Stimulated activated CD8-positive, alpha-beta memory T cell treated with anti-CD3 and anti-CD28 coated beads, Interleukin-15, amount 100 ng/mL, for 1 hour (primary cell): ENCODE measurements at regions not wholly inside any gene's neighbourhood (a gene's known extent, or its start where the extent isn't known, plus 50 kb on each side); places are given as distances from the start of the nearest gene placed in this dataset.

Source experiments
- DNase-seq: peaks from one replicate; pipeline ENCODE4 v3.0.0-alpha.2; 2020; ENCODE audit warnings: low read depth

DNA sequence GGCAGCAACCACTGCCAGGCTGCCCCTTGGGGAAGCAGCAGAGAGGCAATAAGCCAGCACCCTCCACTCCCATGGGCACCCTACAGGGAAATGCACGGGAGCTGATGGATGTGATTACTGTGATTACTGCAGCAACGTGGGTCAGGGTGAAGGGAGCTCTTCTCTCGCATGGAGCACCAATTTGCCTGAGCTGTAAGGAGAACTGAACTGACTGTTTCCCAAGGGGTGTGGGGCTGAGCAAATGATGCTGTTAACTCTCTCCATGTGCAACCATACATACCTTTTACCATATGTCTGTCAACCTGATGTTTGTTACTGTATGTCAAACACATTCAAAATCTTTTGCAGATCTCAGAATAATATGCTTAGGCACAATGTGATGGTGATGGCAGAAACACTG lies 680.6 kb downstream of the SQOR start:
- DNase-seq, result no peak

DNA sequence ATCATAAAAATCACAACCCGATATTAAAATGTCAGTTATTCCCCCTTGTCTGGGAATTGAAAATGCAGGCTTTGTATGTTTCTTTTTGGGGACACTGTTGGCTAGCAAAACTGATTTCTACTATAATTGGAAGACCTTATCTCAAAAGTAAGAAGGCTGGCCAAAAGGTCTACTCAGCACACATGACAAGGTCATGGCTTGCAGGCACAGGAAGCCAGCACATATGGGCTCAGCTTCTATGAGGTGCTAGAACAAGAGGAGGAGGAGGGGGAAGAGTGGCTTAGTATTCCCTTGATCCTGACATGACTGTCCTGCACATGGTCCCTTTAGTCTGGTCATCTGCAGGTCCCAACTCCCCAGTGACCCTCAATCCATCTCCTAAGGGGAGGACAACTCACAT lies 681.2 kb downstream of the SQOR start:
- no peak for DNase-seq

- no peak for DNase-seq
Measured at GRCh38 chr15:46317029-46317428, 682.2 kb downstream of the SQOR start.

GRCh38 chr15:46322753-46323152 lies 687.9 kb downstream of the SQOR start:
- no peak for DNase-seq

- no peak for DNase-seq
Measured at GRCh38 chr15:46326173-46326572, 691.3 kb downstream of the SQOR start.

GRCh38 chr15:46328821-46329220 lies 694.0 kb downstream of the SQOR start:
- DNase-seq, result no peak

DNA sequence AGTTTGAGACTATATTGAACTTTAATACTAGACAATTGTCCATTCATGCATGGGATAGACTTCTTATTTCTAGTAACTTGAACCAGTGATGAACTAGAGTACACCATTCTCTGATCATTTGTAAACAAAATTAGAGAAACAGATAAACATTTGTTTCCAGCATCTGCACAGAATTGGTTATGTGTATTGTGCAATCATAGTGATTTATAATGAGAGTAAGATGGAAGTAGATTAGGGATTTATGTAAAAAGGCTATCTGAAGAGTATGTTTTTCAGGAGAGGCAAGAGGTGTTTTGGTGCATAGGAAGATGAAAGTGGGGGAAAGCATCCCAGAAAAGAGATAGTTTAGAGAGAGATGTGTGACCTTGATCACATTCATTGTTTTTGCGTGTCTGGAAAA lies 695.0 kb downstream of the SQOR start:
- DNase-seq, result no peak

DNA sequence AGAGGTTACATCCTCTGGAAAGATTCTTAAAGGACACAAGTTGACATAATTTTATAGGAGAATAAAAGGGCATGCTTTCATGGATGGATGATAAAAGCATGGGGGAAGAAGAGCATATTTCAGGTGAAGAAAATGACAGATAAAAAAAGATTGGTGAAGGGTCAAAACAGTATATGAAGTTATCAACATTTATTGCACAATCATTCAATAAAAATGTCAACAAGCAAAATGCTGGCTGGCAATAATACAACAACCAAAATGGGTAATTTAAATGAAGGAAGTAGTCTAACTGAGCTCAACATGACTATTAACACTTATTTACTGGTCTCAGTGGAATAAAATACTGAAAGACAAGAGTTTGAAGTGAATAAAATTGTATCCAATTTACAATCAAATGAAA lies 696.7 kb downstream of the SQOR start:
- no peak for DNase-seq

DNA sequence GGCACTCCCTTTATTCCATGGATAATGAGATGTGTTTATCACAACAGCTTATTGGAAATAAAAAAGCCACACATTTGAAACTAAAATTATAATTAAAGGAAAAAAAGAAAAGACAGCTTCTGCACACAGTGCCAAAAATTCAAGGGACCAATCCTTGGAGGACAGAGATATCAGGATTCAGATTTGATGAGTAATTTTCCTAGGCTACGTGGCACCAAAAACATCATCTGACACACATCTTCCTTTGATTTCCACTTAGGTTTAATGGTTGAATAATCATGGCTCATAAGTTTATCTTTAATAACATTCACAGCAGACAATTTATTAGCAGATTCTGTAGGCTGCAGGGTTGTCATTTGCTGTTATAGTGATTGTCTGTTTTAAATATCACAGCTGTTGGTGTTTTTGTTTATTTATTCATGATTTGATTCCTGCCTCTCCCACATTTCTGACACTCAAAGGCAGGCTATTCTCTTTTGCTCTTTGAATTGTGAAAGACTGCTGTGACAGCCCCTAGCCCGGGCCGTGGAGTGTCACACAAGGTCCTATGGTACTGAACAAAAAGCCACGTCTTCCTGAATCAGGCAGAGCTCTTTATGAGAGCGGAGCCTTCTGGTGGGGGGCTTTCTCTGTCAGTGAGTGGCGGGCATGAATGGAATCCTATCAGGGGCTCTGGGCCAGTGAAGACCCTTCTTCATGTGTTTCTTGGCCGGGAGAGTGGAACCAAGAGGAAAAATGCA lies 708.5 kb downstream of the SQOR start:
- DNase-seq, result no peak

DNA sequence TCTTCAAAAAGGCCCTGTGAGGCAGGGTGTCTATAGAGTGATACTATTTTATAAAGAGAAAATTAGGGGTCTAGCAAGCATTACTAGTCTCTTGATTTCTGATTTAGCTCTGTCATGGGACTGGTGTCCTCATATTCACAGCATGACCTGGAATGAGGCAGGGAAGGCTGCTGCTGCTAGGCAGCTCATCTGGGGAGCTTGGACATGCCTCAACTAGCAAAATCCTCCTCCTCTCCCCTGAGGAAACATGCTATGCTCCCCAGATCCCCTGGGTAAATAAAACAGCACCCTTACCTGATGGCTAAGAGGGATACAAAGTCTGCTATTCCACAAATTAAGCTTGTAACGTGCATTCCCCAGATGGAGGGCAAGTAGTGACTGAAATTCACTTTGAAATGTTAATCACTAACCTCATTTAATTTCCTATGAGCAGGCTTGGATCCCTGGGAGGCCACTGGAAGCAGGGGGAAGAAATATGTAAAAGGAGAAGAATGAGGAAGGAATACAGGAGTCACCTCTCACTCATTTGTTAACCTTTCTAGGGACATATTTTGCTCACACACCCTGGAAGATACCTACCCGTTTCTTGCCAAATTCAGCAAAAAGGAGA lies 709.4 kb downstream of the SQOR start:
- DNase-seq, result no peak

DNA sequence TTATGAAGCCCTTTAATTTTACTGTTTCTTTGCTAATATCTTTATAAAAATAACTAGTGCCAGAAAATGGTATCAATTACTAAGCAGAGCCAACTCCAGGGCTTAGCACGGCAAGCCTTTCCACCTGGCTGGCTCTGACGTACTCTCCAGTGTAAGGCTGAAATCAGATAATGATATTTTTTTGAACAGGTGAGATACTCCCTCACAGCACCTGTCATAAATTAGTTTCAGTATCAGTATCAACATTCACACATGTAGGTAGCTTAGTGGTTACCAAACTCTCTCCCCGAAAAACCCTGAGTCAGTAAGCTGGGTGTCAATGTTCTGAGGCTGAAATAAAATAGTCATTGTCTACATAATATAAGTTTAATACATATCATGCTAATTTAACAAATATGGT lies 710.1 kb downstream of the SQOR start:
- no peak for DNase-seq

DNA sequence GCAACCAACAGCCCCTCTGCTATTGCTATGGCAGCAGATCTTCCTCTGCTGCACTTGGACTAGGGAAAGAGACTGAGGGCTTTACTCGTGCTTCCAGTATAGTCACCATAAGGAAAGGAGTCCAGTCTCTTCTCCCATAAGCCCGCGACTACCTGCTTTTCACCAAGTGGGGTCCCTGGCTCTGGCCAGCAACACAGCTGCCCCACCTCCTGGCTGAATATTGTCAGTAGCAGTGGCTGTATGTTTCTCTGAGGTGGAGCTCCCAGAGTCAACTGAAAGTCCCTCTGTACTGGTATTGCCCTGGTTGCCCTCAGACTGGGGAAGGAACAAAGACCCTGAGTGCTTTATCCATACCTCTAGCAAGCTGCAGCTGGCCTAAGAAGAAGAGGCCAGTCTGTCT lies 719.6 kb downstream of the SQOR start:
- DNase-seq, result no peak

- no peak for DNase-seq
Measured at GRCh38 chr15:46365572-46365971, 730.7 kb downstream of the SQOR start.

- DNase-seq, result no peak
Measured at GRCh38 chr15:46366360-46367007, 731.7 kb downstream of the SQOR start.

DNA sequence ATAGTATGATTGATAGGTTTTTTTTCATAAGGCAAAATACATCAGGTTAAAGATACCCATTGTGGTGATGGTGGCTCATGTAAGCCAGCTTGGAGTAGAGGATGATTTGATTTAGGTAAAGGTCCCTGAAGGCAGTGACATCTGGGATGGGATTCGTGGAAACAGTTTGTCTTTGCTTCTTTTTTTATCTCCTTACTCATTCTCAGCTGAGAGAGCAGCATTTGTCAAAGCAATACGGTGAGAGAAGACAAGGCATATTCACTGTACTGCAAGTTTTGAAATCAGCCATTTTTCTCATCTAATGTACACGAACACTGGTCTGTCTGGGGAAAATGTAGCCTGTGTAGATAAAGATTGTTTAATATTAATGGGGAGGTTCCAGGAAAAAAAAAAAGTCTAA lies 749.1 kb downstream of the SQOR start:
- DNase-seq, result no peak

DNA sequence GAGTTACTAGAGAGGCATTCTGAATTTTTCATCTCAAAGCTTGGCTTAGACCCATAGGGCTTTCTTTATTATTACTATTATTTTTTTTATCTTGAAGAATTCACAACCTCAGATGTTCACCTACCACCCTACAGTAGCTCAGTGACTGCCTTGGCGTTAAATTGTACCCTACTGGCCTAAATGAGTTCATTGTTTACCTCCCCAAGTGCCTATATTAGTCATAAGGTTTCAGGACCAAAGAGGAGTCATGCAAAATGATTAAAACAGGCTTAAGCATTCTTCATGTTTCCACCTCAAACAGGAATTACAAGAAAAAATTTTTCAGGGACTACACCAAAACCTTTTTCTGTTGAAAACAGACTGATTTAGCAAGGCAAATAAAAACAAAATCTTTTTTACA lies 751.5 kb downstream of the SQOR start:
- DNase-seq, result no peak

DNA sequence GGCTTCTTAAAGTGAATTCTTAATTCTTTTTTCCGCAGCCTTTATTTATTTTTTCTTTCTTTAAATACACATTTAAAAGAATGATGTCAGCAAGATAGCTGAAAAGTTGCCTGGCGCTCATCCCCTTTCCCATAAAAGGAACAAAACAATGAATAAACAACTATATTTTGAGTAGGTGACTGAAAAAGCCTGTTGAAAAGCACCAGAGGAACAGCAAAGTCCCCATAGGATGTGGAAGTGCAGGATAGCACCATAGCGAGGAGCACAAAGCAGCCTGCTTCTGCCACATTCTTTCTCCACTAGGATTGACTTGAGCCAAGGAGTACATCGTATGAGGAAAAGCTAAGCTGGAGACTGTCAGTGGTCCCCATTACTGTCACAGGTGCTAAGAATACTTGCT lies 754.9 kb downstream of the SQOR start:
- DNase-seq, result no peak

DNA sequence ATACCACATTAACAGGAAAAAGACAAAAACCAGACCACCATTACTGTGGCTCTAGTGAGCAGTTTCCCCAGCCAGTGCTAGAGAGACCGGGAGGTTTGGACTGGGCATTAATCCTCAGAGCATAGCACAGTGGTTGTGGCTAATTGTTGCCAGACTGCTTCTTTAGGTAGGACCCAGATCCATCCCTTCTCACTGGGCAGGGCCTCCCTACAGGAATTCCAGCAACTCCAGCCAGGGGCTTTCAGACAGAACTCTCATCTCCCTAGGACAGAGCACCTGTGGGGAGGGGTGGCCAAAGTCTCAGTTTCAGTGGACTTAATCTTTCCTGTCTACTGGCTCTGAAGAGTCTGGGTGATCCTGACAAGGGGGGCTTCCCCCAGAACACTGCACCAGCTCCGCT lies 759.6 kb downstream of the SQOR start:
- DNase-seq, result no peak

- no peak for DNase-seq
Measured at GRCh38 chr15:46408312-46408711, 773.5 kb downstream of the SQOR start.

GRCh38 chr15:46409841-46410301 lies 775.0 kb downstream of the SQOR start:
- DNase-seq, result no peak

DNA sequence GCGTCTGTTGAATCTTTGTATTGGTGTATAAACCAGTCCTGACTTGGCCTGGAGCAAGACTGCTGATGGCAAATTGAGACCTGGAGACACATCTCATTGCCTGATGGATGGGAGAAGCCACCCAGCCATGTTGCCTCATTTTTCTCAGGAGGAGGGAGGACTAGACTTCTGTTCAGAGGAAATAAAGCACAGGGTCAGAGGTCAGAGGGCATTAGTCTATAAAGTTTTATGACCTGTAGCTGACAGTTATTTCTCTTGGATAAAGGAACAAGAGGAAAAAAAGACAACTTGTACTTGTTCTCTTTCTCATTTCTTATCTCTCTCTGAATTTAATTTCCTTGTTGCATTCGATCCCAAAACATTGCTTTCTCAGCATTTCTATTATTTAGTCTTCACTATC lies 775.9 kb downstream of the SQOR start:
- DNase-seq, result no peak

GRCh38 chr15:46411900-46412299 lies 777.1 kb downstream of the SQOR start:
- DNase-seq, result no peak

GRCh38 chr15:46413799-46414198 lies 779.0 kb downstream of the SQOR start:
- DNase-seq, result no peak

GRCh38 chr15:46416544-46416943 lies 781.7 kb downstream of the SQOR start:
- no peak for DNase-seq
